CD4-positive, alpha-beta memory T cell (primary cell): ENCODE measurements at regions not wholly inside any gene's neighbourhood (a gene's known extent, or its start where the extent isn't known, plus 50 kb on each side); places are given as distances from the start of the nearest gene placed in this dataset.

Source experiments
- CTCF ChIA-PET: fragments of 350-600 bp; sonication (Branson Sonifier 250); formaldehyde crosslinking; loops from one replicate; lab custom pipeline; 2021; ENCODE audit warnings: inconsistent platforms; ENCODE audit not compliant: partially characterized antibody; lab: Charles Lee
- POLR2A ChIA-PET: fragments of 350-600 bp; sonication (Branson Sonifier 250); formaldehyde crosslinking; loops from one replicate; lab custom pipeline; 2021; ENCODE audit not compliant: partially characterized antibody; lab: Charles Lee
- DNase-seq, 5 donors: peaks; one replicate each; pipeline versions ENCODE4 v3.0.0 to v3.0.0-alpha.2; 2020 to 2022; ENCODE audit warnings: mixed read lengths in 1 of 5
- H3K27ac ChIP-seq: one replicate; pipeline ENCODE4 v1.7.0; 2013; ENCODE audit warnings: low read depth, low read length
- H3K27me3 ChIP-seq: 2 replicates; pipeline ENCODE4 v1.7.0; 2013; ENCODE audit warnings: mild to moderate bottlenecking, low read length, moderate library complexity; ENCODE audit not compliant: insufficient read depth
- H3K36me3 ChIP-seq: 2 replicates; pipeline ENCODE4 v1.7.0; 2013; ENCODE audit warnings: mild to moderate bottlenecking, low read length, moderate library complexity; ENCODE audit not compliant: insufficient read depth
- H3K4me1 ChIP-seq: 2 replicates; pipeline ENCODE4 v1.7.0; 2013; ENCODE audit warnings: mild to moderate bottlenecking, low read length, moderate library complexity; ENCODE audit not compliant: insufficient read depth
- H3K4me3 ChIP-seq, 2 donors: one replicate each; pipeline ENCODE4 v1.7.0; 2013; ENCODE audit warnings: low read length in 2 of 2, mild to moderate bottlenecking in 1 of 2
- H3K9me3 ChIP-seq, 2 donors: one replicate each; pipeline ENCODE4 v1.7.0; 2013; ENCODE audit warnings: low read length in 2 of 2, control low read depth in 1 of 2; ENCODE audit not compliant: control insufficient read depth in 1 of 2
- H3K27ac Mint-ChIP-seq, 7 donors: one replicate each; pipeline ENCODE4 v1.8.0; 2020 to 2021; ENCODE audit warnings: mixed read lengths in 7 of 7, mild to moderate bottlenecking in 6 of 7, inconsistent platforms in 3 of 7, moderate library complexity in 3 of 7
- H3K27me3 Mint-ChIP-seq, 2 donors: one replicate each; pipeline ENCODE4 v1.8.0; 2020 to 2021; ENCODE audit warnings: mixed read lengths in 2 of 2
- H3K36me3 Mint-ChIP-seq, 2 donors: one replicate each; pipeline ENCODE4 v1.8.0; 2020 to 2021; ENCODE audit warnings: mixed read lengths in 2 of 2, inconsistent platforms in 1 of 2, mild to moderate bottlenecking in 1 of 2
- H3K4me1 Mint-ChIP-seq, 4 donors: one replicate each; pipeline ENCODE4 v1.8.0; 2020 to 2021; ENCODE audit warnings: mixed read lengths in 4 of 4, mild to moderate bottlenecking in 1 of 4
- H3K4me3 Mint-ChIP-seq, 8 donors: one replicate each; pipeline ENCODE4 v1.8.0; 2020 to 2021; ENCODE audit warnings: mixed read lengths in 8 of 8, mild to moderate bottlenecking in 7 of 8, moderate library complexity in 6 of 8, inconsistent platforms in 3 of 8
- H3K9me3 Mint-ChIP-seq, 8 donors: one replicate each; pipeline ENCODE4 v1.8.0; 2020 to 2021; ENCODE audit warnings: mixed read lengths in 8 of 8, mild to moderate bottlenecking in 5 of 8, inconsistent platforms in 3 of 8, moderate library complexity in 1 of 8
- intact Hi-C: fragments of 100-400 bp; cut with micrococcal nuclease; formaldehyde crosslinking; loops from one replicate; pipeline ENCODE4 v1.15.1; 2023

DNA sequence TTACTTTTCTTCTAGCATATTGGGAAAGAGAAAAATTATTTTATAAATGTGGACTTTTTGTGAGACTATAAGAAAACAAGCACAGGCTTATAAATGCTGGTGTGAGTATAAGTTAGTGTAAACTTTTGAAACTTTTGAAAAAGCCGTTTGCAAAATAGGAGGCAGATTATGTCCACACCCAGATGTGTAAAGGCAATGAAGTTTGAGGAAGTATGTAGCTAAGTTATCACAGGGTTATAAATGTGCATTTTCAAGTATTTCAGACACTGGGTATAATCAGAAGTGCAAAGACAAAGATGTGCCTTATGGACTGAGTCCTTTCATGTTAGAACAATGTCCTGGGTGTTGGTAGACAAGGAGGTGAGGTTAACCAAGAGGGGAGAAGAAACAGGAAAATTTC is 85.5 kb downstream of the ANXA1 start:
- Mint-ChIP-seq H3K27me3 (peaks cover 6 to 8% of the 10 kb centered on the region in 2 donors), H3K4me3 (no peak overlapping the region), H3K36me3 (no peaks in the 10 kb centered on the region), H3K27ac (no peak overlapping the region), H3K9me3 (peaks cover 0 to 2% (median 0%) of the 10 kb centered on the region in 8 donors), H3K4me1 (no peaks in the 10 kb centered on the region)
- ChIA-PET CTCF (no interaction called here), POLR2A (no interaction called here)
- no peak overlapping the region for H3K27ac ChIP-seq
- no peaks in the 10 kb centered on the region for H3K9me3 ChIP-seq
- no peaks in the 10 kb centered on the region for H3K4me1 ChIP-seq
- intact Hi-C loops: no loop called here
- H3K36me3 ChIP-seq: no peaks in the 10 kb centered on the region
- no peak overlapping the region for H3K4me3 ChIP-seq
- no peak for DNase-seq
- H3K27me3 ChIP-seq: no peaks in the 10 kb centered on the region

DNA sequence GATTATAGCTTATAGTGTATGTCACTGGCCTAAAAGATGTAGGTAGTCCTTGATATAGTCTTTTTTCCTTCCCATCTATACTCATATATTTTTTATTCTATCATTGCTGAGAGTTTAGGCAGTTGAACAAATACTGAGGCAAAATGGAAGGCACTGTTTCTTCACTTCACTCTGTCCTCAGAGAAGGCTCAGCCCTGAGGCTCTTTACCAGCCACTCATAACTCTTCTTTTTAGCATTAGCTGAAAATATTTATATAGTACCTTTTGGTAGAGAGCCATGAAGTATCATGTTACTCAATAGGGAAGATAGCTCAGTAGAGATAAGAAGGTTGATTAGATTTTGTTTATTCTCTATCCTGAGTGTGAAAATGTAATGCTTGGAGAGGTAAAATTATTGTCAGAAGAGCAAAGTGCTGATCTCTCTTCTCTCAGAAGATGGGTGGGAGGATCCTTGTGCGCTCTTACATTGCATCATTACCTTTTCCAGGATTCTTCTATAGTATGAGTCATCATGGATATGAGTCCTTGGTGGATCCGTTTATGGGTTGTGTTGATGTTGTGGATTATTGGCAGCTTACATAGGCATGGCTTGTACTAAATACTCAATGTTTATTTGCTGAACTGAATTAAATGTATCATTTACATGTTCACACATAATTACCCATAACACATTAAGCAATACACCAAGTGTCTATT is 88.1 kb downstream of the ANXA1 start:
- POLR2A ChIA-PET: no interaction called here
- Histone ChIP-seq H3K4me3 (no peak overlapping the region), H3K36me3 (no peaks in the 10 kb centered on the region), H3K4me1 (no peaks in the 10 kb centered on the region), H3K27me3 (no peaks in the 10 kb centered on the region), H3K27ac (no peak overlapping the region), H3K9me3 (no peaks in the 10 kb centered on the region)
- intact Hi-C loops: no loop called here
- peaks cover 6 to 12% of the 10 kb centered on the region in 2 donors for H3K27me3 Mint-ChIP-seq
- no peak overlapping the region for H3K4me3 Mint-ChIP-seq
- no peak overlapping the region for H3K27ac Mint-ChIP-seq
- CTCF ChIA-PET: no interaction called here
- H3K9me3 Mint-ChIP-seq: peaks cover 0 to 2% (median 0%) of the 10 kb centered on the region in 8 donors
- DNase-seq: no peak
- no peaks in the 10 kb centered on the region for H3K4me1 Mint-ChIP-seq
- H3K36me3 Mint-ChIP-seq: no peaks in the 10 kb centered on the region

DNA sequence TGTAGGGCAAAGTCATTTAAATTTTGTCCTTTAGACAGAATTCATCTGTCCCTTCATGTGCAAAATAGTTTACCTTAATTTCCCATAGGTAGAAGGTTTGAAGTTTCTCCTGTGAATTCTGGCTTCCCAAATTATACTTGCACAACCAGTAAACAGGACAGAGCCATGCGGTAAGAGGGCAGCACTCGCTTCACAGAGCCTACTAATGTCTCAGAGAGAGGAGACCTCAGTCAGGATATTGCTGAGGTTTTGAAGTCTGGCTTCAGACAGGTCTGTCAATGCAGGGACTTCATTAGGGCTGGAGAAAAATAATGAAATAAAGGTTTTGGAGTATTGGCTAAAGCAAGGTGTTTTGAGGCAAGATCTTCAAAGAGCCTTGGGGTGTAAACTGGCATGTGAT is 91.4 kb downstream of the ANXA1 start:
- H3K36me3 Mint-ChIP-seq: no peaks in the 10 kb centered on the region
- H3K4me3 Mint-ChIP-seq: no peak overlapping the region
- H3K4me3 ChIP-seq: no peak overlapping the region
- DNase-seq: no peak
- no peaks in the 10 kb centered on the region for H3K27me3 ChIP-seq
- H3K9me3 Mint-ChIP-seq: peaks cover 0 to 2% (median 0%) of the 10 kb centered on the region in 8 donors
- intact Hi-C loops: no loop called here
- H3K4me1 ChIP-seq: no peaks in the 10 kb centered on the region
- no peak overlapping the region for H3K27ac Mint-ChIP-seq
- no peaks in the 10 kb centered on the region for H3K36me3 ChIP-seq
- H3K27ac ChIP-seq: no peak overlapping the region
- no peaks in the 10 kb centered on the region for H3K4me1 Mint-ChIP-seq
- peaks cover 5 to 9% of the 10 kb centered on the region in 2 donors for H3K27me3 Mint-ChIP-seq
- ChIA-PET CTCF (no interaction called here), POLR2A (no interaction called here)
- no peaks in the 10 kb centered on the region for H3K9me3 ChIP-seq

DNA sequence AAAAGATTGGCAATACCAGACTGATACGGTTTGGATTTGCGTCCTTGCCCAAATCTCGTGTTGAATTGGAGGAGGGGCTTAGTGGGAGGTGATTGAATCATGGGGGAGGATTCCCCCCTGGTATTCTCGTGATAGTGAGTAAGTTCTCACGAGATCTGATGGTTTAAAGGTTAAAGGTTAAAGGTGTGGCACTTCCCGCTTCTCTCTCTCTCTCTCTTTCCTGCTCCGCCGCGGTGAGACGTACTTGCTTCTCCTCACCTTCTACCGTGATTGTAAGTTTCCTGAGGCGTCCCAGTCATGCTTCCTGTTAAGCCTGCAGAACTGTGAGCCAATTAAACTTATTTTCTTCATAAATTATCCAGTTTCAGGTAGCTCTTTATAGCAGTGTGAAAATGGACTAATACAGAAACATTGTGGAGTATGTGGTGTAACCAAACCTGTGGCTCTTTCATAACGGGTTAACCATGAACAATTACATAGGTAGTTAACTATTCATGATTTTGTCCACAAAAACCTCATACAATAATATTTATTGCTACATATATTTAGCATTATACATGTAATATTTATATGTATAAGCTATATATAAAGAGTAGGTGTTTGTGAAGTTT is 107.5 kb downstream of the ANXA1 start:
- no peaks in the 10 kb centered on the region for H3K36me3 Mint-ChIP-seq
- DNase-seq: no peak
- peaks cover 0 to 7% (median 0%) of the 10 kb centered on the region in 8 donors for H3K9me3 Mint-ChIP-seq
- ChIA-PET POLR2A (no interaction called here), CTCF (no interaction called here)
- Histone ChIP-seq H3K4me3 (no peak overlapping the region), H3K9me3 (no peaks in the 10 kb centered on the region), H3K27me3 (no peaks in the 10 kb centered on the region), H3K4me1 (no peaks in the 10 kb centered on the region), H3K36me3 (no peaks in the 10 kb centered on the region), H3K27ac (no peak overlapping the region)
- intact Hi-C loops: no loop called here
- peaks cover 0 to 2% of the 10 kb centered on the region in 2 donors for H3K27me3 Mint-ChIP-seq
- H3K4me3 Mint-ChIP-seq: no peak overlapping the region
- H3K27ac Mint-ChIP-seq: no peak overlapping the region
- no peaks in the 10 kb centered on the region for H3K4me1 Mint-ChIP-seq

DNA sequence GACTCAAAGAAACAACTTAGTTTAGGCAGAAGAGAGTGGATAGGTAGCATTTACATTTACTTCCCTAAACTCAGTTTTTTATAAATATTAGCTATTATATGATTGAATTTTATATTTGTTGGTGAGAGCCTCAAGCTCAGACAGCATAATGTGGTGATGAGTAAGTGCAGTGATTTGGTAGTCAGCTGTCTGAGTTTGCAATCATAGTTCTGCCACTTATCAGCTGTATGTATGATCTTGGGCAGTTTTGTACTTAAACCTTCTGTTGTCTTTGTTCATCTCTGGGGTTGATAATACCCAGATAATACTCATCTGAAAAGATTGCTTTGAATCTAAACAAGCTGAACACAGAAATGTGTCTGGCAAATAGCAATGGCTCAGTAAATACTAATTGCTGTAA is 108.8 kb downstream of the ANXA1 start:
- Mint-ChIP-seq H3K4me3 (no peak overlapping the region), H3K27me3 (peaks cover 0 to 3% of the 10 kb centered on the region in 2 donors), H3K27ac (no peak overlapping the region), H3K4me1 (no peaks in the 10 kb centered on the region), H3K9me3 (peaks cover 0 to 3% (median 0%) of the 10 kb centered on the region in 8 donors), H3K36me3 (no peaks in the 10 kb centered on the region)
- DNase-seq: no peak
- H3K36me3 ChIP-seq: no peaks in the 10 kb centered on the region
- POLR2A ChIA-PET: no interaction called here
- no peaks in the 10 kb centered on the region for H3K4me1 ChIP-seq
- H3K27ac ChIP-seq: no peak overlapping the region
- CTCF ChIA-PET: no interaction called here
- no peaks in the 10 kb centered on the region for H3K9me3 ChIP-seq
- H3K27me3 ChIP-seq: no peaks in the 10 kb centered on the region
- intact Hi-C loops: no loop called here
- no peak overlapping the region for H3K4me3 ChIP-seq

DNA sequence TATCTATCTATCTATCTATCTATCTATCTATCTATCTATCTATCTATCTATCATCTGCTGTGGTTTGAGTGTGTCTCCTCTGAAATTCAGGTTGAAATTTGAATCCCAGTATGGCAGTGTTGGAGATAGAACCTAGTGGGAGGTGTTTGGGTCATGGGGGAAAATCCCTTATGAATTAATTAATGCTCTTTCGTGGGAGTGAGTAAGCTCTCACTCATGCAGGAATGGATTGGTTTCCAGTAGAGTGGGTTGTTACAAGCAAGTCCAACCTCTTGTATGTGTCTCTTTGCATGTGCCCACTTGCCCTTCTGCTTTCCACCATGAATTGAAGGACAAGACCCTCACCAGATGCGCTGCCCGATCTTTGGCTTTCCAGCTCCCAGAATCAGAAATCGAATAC is 113.0 kb downstream of the ANXA1 start:
- Mint-ChIP-seq H3K4me3 (no peak overlapping the region), H3K27me3 (peaks cover 0 to 2% of the 10 kb centered on the region in 2 donors), H3K9me3 (peaks cover 0 to 3% (median 0%) of the 10 kb centered on the region in 8 donors), H3K36me3 (no peaks in the 10 kb centered on the region), H3K27ac (no peak overlapping the region), H3K4me1 (no peaks in the 10 kb centered on the region)
- H3K27ac ChIP-seq: no peak overlapping the region
- H3K36me3 ChIP-seq: no peaks in the 10 kb centered on the region
- CTCF ChIA-PET: no interaction called here
- no peaks in the 10 kb centered on the region for H3K9me3 ChIP-seq
- intact Hi-C loops: no loop called here
- H3K4me3 ChIP-seq: no peak overlapping the region
- POLR2A ChIA-PET: no interaction called here
- H3K4me1 ChIP-seq: no peaks in the 10 kb centered on the region
- no peak for DNase-seq
- H3K27me3 ChIP-seq: no peaks in the 10 kb centered on the region

DNA sequence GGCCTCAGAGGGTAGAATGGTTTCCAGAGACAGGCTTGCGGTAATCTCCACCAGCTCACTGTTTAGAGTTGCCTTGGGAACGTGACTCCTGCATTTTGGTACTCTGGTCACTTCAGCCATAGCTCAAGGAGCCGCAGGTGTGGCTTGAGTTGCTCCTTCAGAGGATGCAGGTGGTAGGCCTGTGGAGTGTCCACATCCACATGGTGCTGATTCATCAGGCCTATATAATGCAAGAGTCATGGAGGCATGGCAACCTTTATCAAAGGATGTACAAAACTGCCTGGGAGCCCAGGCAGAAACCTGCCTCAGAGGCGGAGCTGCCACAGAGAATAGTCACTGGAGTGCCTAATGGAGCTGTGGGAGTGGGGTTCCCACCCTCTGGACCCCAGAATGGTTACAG is 114.2 kb downstream of the ANXA1 start:
- intact Hi-C loops: no loop called here
- Mint-ChIP-seq H3K27me3 (peaks cover 0 to 2% of the 10 kb centered on the region in 2 donors), H3K27ac (no peak overlapping the region), H3K36me3 (no peaks in the 10 kb centered on the region), H3K9me3 (peaks cover 0 to 3% (median 0%) of the 10 kb centered on the region in 8 donors), H3K4me1 (no peaks in the 10 kb centered on the region), H3K4me3 (no peak overlapping the region)
- Histone ChIP-seq H3K4me3 (no peak overlapping the region), H3K27me3 (no peaks in the 10 kb centered on the region), H3K4me1 (no peaks in the 10 kb centered on the region), H3K9me3 (no peaks in the 10 kb centered on the region), H3K27ac (no peak overlapping the region), H3K36me3 (no peaks in the 10 kb centered on the region)
- no peak for DNase-seq
- CTCF ChIA-PET: no interaction called here
- POLR2A ChIA-PET: no interaction called here
